ENCODE measurements at regions not wholly inside any gene's neighbourhood (a gene's known extent, or its start where the extent isn't known, plus 50 kb on each side); places are given as distances from the start of the nearest gene placed in this dataset.

DNA sequence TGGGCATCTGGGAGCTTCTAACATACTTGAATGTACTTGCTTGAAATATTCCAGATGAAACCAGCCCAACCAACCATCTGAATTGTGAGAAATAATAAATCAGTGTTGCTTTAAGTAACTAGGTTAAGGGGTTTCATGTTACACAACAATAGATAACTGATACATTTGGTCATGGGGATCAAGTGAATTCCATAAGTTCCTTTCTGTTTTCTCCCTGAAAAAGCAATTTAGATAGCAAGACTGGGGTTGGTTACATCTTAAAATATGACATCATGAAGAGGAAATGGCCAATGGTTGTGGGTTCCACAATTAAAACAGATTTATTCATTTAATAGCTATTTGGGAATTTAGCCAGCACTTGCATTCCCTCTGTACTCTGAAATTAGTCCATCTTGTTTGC, 559.7 kb downstream of the TLR4 start:
- Histone ChIP-seq H3K4me3 (ENCODE audit: low read length, poor library complexity, severe bottlenecking) (no peak overlapping the region), H3K27me3 (ENCODE audit: insufficient read depth, low read length, poor library complexity, severe bottlenecking) (no peaks in the 10 kb centered on the region), H3K4me2 (ENCODE audit: low read depth, low read length, poor library complexity, severe bottlenecking) (no peak overlapping the region), H4K20me1 (ENCODE audit: insufficient read depth, low read length, poor library complexity, severe bottlenecking) (no peaks in the 10 kb centered on the region), H3F3A (ENCODE audit: low read depth) (no peaks in the 10 kb centered on the region), H3K4me1 (ENCODE audit: insufficient read depth, low read length, poor library complexity, severe bottlenecking) (no peaks in the 10 kb centered on the region), H3K9me3 (ENCODE audit: insufficient read depth, low read depth, low read length) (peaks cover 3% of the 10 kb centered on the region; the same call in 1 of the 2 replicates), H3K79me2 (ENCODE audit: insufficient read depth, low read length) (no peaks in the 10 kb centered on the region), H2AFZ (ENCODE audit: low read length) (no peak overlapping the region), H3K9me2 (replicated peaks; ENCODE audit: low read depth, low read length) (no peaks in the 10 kb centered on the region), H3K36me3 (ENCODE audit: insufficient read depth, low read length) (no peaks in the 10 kb centered on the region), H3K9ac (ENCODE audit: low read depth, low read length, poor library complexity, severe bottlenecking) (no peak overlapping the region)
- TF ChIP-seq EZH2phosphoT487 (IDR thresholded peaks at IDR 0.05; ENCODE audit: borderline replicate concordance), result no peak
- TF ChIP-seq, protein P1, sequence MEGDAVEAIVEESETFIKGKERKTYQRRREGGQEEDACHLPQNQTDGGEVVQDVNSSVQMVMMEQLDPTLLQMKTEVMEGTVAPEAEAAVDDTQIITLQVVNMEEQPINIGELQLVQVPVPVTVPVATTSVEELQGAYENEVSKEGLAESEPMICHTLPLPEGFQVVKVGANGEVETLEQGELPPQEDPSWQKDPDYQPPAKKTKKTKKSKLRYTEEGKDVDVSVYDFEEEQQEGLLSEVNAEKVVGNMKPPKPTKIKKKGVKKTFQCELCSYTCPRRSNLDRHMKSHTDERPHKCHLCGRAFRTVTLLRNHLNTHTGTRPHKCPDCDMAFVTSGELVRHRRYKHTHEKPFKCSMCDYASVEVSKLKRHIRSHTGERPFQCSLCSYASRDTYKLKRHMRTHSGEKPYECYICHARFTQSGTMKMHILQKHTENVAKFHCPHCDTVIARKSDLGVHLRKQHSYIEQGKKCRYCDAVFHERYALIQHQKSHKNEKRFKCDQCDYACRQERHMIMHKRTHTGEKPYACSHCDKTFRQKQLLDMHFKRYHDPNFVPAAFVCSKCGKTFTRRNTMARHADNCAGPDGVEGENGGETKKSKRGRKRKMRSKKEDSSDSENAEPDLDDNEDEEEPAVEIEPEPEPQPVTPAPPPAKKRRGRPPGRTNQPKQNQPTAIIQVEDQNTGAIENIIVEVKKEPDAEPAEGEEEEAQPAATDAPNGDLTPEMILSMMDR (conservative IDR thresholded peaks at IDR 0.05; ENCODE audit: low read length), result no peak

DNA sequence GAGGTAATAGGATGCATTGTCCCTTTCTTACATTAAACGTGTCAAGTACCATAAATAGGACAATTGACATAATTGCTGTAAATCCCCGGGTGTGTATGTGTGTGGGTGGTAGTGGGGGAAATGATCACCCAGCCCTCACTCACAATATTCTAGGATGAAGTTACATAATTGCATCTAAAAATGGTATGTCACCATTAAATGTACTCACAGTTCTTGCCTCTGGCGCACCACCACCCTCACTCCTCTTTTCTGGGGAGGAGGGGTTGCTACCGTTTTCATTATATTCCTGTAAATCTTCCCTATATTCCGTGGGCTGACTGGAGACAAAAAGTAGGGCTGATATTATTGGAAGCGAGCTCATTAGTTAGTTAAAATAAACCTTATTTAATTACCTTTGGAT, 563.8 kb downstream of the TLR4 start:
- no peak overlapping the region for H3K4me3 ChIP-seq (ENCODE audit: low read length, poor library complexity, severe bottlenecking)
- H3K79me2 ChIP-seq (ENCODE audit: insufficient read depth, low read length), result no peaks in the 10 kb centered on the region
- H3K36me3 ChIP-seq (ENCODE audit: insufficient read depth, low read length), result no peaks in the 10 kb centered on the region
- no peak overlapping the region for H3K4me2 ChIP-seq (ENCODE audit: low read depth, low read length, poor library complexity, severe bottlenecking)
- H3K9me3 ChIP-seq (ENCODE audit: insufficient read depth, low read depth, low read length), result no peaks in the 10 kb centered on the region
- no peak overlapping the region for H3K9ac ChIP-seq (ENCODE audit: low read depth, low read length, poor library complexity, severe bottlenecking)
- no peaks in the 10 kb centered on the region for H3K9me2 ChIP-seq (replicated peaks; ENCODE audit: low read depth, low read length)
- no peaks in the 10 kb centered on the region for H3K27me3 ChIP-seq (ENCODE audit: insufficient read depth, low read length, poor library complexity, severe bottlenecking)
- no peak overlapping the region for H2AFZ ChIP-seq (ENCODE audit: low read length)
- H3K4me1 ChIP-seq (ENCODE audit: insufficient read depth, low read length, poor library complexity, severe bottlenecking), result no peaks in the 10 kb centered on the region
- no peaks in the 10 kb centered on the region for H4K20me1 ChIP-seq (ENCODE audit: insufficient read depth, low read length, poor library complexity, severe bottlenecking)
- TF ChIP-seq EZH2phosphoT487 (IDR thresholded peaks at IDR 0.05; ENCODE audit: borderline replicate concordance), result no peak
- TF ChIP-seq, protein P1 (conservative IDR thresholded peaks at IDR 0.05; ENCODE audit: low read length), result no peak
- H3F3A ChIP-seq (ENCODE audit: low read depth), result no peaks in the 10 kb centered on the region

DNA sequence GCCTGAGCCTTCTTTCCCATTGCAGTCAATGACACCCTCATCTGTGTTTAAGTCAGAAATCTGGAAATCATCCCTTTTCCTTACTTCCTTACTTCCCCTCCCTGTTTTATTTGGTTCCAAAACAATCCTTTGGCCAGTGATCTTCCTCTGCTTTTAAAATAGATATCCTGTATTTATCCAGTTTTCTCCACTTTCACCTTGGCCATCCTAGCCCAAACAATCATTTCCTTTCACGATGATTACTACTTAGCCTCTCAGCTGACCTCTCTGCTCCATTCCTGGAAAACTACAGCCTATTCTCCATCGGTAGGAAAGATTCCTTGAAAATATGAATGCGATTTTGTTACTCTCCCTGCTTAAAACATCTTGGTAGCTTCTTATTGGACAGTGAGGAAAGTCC, 565.4 kb downstream of the TLR4 start:
- no peak for TF ChIP-seq EZH2phosphoT487 (IDR thresholded peaks at IDR 0.05; ENCODE audit: borderline replicate concordance)
- TF ChIP-seq, protein P1 (conservative IDR thresholded peaks at IDR 0.05; ENCODE audit: low read length), result no peak
- Histone ChIP-seq H2AFZ (ENCODE audit: low read length) (no peak overlapping the region), H3K9me3 (ENCODE audit: insufficient read depth, low read depth, low read length) (no peaks in the 10 kb centered on the region), H3F3A (ENCODE audit: low read depth) (no peaks in the 10 kb centered on the region), H3K36me3 (ENCODE audit: insufficient read depth, low read length) (no peaks in the 10 kb centered on the region), H4K20me1 (ENCODE audit: insufficient read depth, low read length, poor library complexity, severe bottlenecking) (no peaks in the 10 kb centered on the region), H3K4me2 (ENCODE audit: low read depth, low read length, poor library complexity, severe bottlenecking) (no peak overlapping the region), H3K4me3 (ENCODE audit: low read length, poor library complexity, severe bottlenecking) (no peak overlapping the region), H3K9ac (ENCODE audit: low read depth, low read length, poor library complexity, severe bottlenecking) (no peak overlapping the region), H3K79me2 (ENCODE audit: insufficient read depth, low read length) (no peaks in the 10 kb centered on the region), H3K4me1 (ENCODE audit: insufficient read depth, low read length, poor library complexity, severe bottlenecking) (no peaks in the 10 kb centered on the region), H3K27me3 (ENCODE audit: insufficient read depth, low read length, poor library complexity, severe bottlenecking) (no peaks in the 10 kb centered on the region), H3K9me2 (replicated peaks; ENCODE audit: low read depth, low read length) (no peaks in the 10 kb centered on the region)
